ENCODE measurements at regions not wholly inside any gene's neighbourhood (a gene's known extent, or its start where the extent isn't known, plus 50 kb on each side); places are given as distances from the start of the nearest gene placed in this dataset.

- no peak for TF ChIP-seq TEAD4 (IDR thresholded peaks at IDR 0.05)
- TF ChIP-seq EP300 (IDR thresholded peaks at IDR 0.05; ENCODE audit: borderline replicate concordance): no peak
- TF ChIP-seq USF1 (IDR thresholded peaks at IDR 0.05): no peak
These were observed 1230.1 kb downstream of the PLA2G4A start for GRCh38 chr1:188058801-188059200.

- TF ChIP-seq MAX (IDR thresholded peaks at IDR 0.05): no peak
- TF ChIP-seq NFIC (IDR thresholded peaks at IDR 0.05): no peak
- TF ChIP-seq EGR1 (IDR thresholded peaks at IDR 0.05): no peak
- TF ChIP-seq CREB1 (IDR thresholded peaks at IDR 0.05; ENCODE audit: low read depth): no peak
- no peak for TF ChIP-seq RAD21 (IDR thresholded peaks at IDR 0.05; ENCODE audit: low read depth)
- TF ChIP-seq CEBPB (IDR thresholded peaks at IDR 0.05): no peak
- TF ChIP-seq USF1 (IDR thresholded peaks at IDR 0.05): no peak
- no peak for TF ChIP-seq TAF1 (IDR thresholded peaks at IDR 0.05; ENCODE audit: low read depth)
- no peak for TF ChIP-seq REST (IDR thresholded peaks at IDR 0.05; ENCODE audit: low read depth)
- no peak for TF ChIP-seq TCF12 (IDR thresholded peaks at IDR 0.05; ENCODE audit: low read depth)
- no peak for TF ChIP-seq ZBTB7A (IDR thresholded peaks at IDR 0.05; ENCODE audit: low read depth)
- TF ChIP-seq FOXM1 (IDR thresholded peaks at IDR 0.05; ENCODE audit: borderline replicate concordance, low read depth): no peak
- TF ChIP-seq YY1 (IDR thresholded peaks at IDR 0.05; ENCODE audit: low read depth): no peak
- no peak for TF ChIP-seq TEAD4 (IDR thresholded peaks at IDR 0.05)
These were observed 1233.1 kb downstream of the PLA2G4A start for GRCh38 chr1:188061881-188062280.

GRCh38 chr1:188062456-188062855 is 1233.7 kb downstream of the PLA2G4A start:
- no peak for TF ChIP-seq NFIC (IDR thresholded peaks at IDR 0.05)
- TF ChIP-seq EGR1 (IDR thresholded peaks at IDR 0.05): no peak
- no peak for TF ChIP-seq REST (IDR thresholded peaks at IDR 0.05; ENCODE audit: low read depth)
- no peak for TF ChIP-seq YY1 (IDR thresholded peaks at IDR 0.05; ENCODE audit: low read depth)
- TF ChIP-seq USF1 (IDR thresholded peaks at IDR 0.05): no peak
- TF ChIP-seq FOXM1 (IDR thresholded peaks at IDR 0.05; ENCODE audit: borderline replicate concordance, low read depth): no peak
- TF ChIP-seq RAD21 (IDR thresholded peaks at IDR 0.05; ENCODE audit: low read depth): no peak
- no peak for TF ChIP-seq EP300 (IDR thresholded peaks at IDR 0.05; ENCODE audit: borderline replicate concordance)
- TF ChIP-seq TCF12 (IDR thresholded peaks at IDR 0.05; ENCODE audit: low read depth): no peak
- no peak for TF ChIP-seq TAF1 (IDR thresholded peaks at IDR 0.05; ENCODE audit: low read depth)
- no peak for TF ChIP-seq CEBPB (IDR thresholded peaks at IDR 0.05)

GRCh38 chr1:188065917-188066316 is 1237.2 kb downstream of the PLA2G4A start:
- TF ChIP-seq EP300 (IDR thresholded peaks at IDR 0.05; ENCODE audit: borderline replicate concordance): no peak
- no peak for TF ChIP-seq CREB1 (IDR thresholded peaks at IDR 0.05; ENCODE audit: low read depth)
- TF ChIP-seq ZBTB7A (IDR thresholded peaks at IDR 0.05; ENCODE audit: low read depth): no peak
- TF ChIP-seq REST (IDR thresholded peaks at IDR 0.05; ENCODE audit: low read depth): no peak
- TF ChIP-seq TAF1 (IDR thresholded peaks at IDR 0.05; ENCODE audit: low read depth): no peak
- no peak for TF ChIP-seq TEAD4 (IDR thresholded peaks at IDR 0.05)
- TF ChIP-seq EGR1 (IDR thresholded peaks at IDR 0.05): no peak

- TF ChIP-seq FOXM1 (IDR thresholded peaks at IDR 0.05; ENCODE audit: borderline replicate concordance, low read depth): no peak
- no peak for TF ChIP-seq USF1 (IDR thresholded peaks at IDR 0.05)
- no peak for TF ChIP-seq TEAD4 (IDR thresholded peaks at IDR 0.05)
- peak; percentile 10; the same call in 1 of the 2 replicates for TF ChIP-seq RAD21 (IDR thresholded peaks at IDR 0.05; ENCODE audit: low read depth)
- no peak for TF ChIP-seq TCF12 (IDR thresholded peaks at IDR 0.05; ENCODE audit: low read depth)
- TF ChIP-seq EP300 (IDR thresholded peaks at IDR 0.05; ENCODE audit: borderline replicate concordance): no peak
- TF ChIP-seq TAF1 (IDR thresholded peaks at IDR 0.05; ENCODE audit: low read depth): no peak
These were observed 1242.1 kb downstream of the PLA2G4A start for GRCh38 chr1:188070848-188071247.
